Fibroblast of lung (primary cell): ENCODE measurements at regions not wholly inside any gene's neighbourhood (a gene's known extent, or its start where the extent isn't known, plus 50 kb on each side); places are given as distances from the start of the nearest gene placed in this dataset.
A peak's percentile ranks its signal among the peaks of the same experiment; 100 is the strongest.
"Not testable (repeated sequence)": the region's sequence is repeated elsewhere in the genome, so short reads cannot be mapped to it uniquely, and the experiment has no call there.

Experiments used
- DNase-seq, 2 donors: peaks; one replicate each; pipeline versions ENCODE4 v3.0.0 to v3.0.0-alpha.2; 2010; ENCODE audit warnings: low read depth in 2 of 2
- H2AFZ ChIP-seq: 2 replicates; pipeline ENCODE4 v1.5.1; 2012; ENCODE audit warnings: low read length, control low read depth, inconsistent platforms
- H3K27ac ChIP-seq: 2 replicates; pipeline ENCODE4 v1.5.1; 2011; ENCODE audit warnings: low read length, control low read depth; ENCODE audit not compliant: insufficient read depth
- H3K27me3 ChIP-seq: 2 replicates; pipeline ENCODE4 v1.5.1; 2011; ENCODE audit warnings: mild to moderate bottlenecking, low read length; ENCODE audit not compliant: control insufficient read depth, insufficient read depth
- H3K36me3 ChIP-seq: 2 replicates; pipeline ENCODE4 v1.5.1; 2011; ENCODE audit warnings: low read length; ENCODE audit not compliant: control insufficient read depth, insufficient read depth
- H3K4me1 ChIP-seq: 2 replicates; pipeline ENCODE4 v1.5.1; 2011; ENCODE audit warnings: low read length; ENCODE audit not compliant: control insufficient read depth, insufficient read depth; ENCODE audit errors: extremely low read depth
- H3K4me2 ChIP-seq: 2 replicates; pipeline ENCODE4 v1.5.1; 2011; ENCODE audit warnings: low read length, control low read depth; ENCODE audit not compliant: insufficient read depth; ENCODE audit errors: extremely low read depth
- H3K4me3 ChIP-seq, 4 experiments: fragments of 200-600 bp in 1 of 4; sonication (generic) in 1 of 4; replicated peaks in 1 of 4; 2 replicates each; pipeline ENCODE4 v1.5.1; 2011 to 2016; ENCODE audit warnings: low read length in 4 of 4, low read depth in 3 of 4, mild to moderate bottlenecking in 3 of 4, control low read depth in 2 of 4, inconsistent platforms in 1 of 4, mixed read lengths in 1 of 4; ENCODE audit not compliant: insufficient read depth in 1 of 4; ENCODE audit errors: control extremely low read depth in 1 of 4
- H3K79me2 ChIP-seq: 2 replicates; pipeline ENCODE4 v1.5.1; 2012; ENCODE audit warnings: mild to moderate bottlenecking, low read length, inconsistent platforms; ENCODE audit not compliant: control insufficient read depth, insufficient read depth
- H3K9ac ChIP-seq: 2 replicates; pipeline ENCODE4 v1.5.1; 2011; ENCODE audit warnings: mild to moderate bottlenecking, low read length, control low read depth; ENCODE audit not compliant: insufficient read depth
- H3K9me3 ChIP-seq: 2 replicates; pipeline ENCODE4 v1.5.1; 2012; ENCODE audit warnings: low read depth, low read length; ENCODE audit not compliant: control insufficient read depth, insufficient read depth
- H4K20me1 ChIP-seq: 2 replicates; pipeline ENCODE4 v1.5.1; 2011; ENCODE audit warnings: low read length; ENCODE audit not compliant: control insufficient read depth, insufficient read depth; ENCODE audit errors: extremely low read depth
- EZH2 ChIP-seq: IDR thresholded peaks from 2 replicates; pipeline ENCODE4 v1.5.1; 2012; ENCODE audit warnings: low read length, control low read depth, mild to moderate bottlenecking; ENCODE audit errors: missing control alignments
- TF ChIP-seq, protein P1 (sequence below), 2 donors: IDR thresholded peaks in 1 of 2; conservative IDR thresholded peaks in 1 of 2; 1 replicate in 1 of 2; 2 replicates in 1 of 2; pipeline ENCODE4 v1.5.1; 2011 to 2012; ENCODE audit warnings: low read length in 2 of 2, control low read depth in 1 of 2, inconsistent platforms in 1 of 2, low read depth in 1 of 2, mild to moderate bottlenecking in 1 of 2

GRCh38 chr12:58425481-58426392, 484.4 kb downstream of the ATP23 start:
- TF ChIP-seq, protein P1, sequence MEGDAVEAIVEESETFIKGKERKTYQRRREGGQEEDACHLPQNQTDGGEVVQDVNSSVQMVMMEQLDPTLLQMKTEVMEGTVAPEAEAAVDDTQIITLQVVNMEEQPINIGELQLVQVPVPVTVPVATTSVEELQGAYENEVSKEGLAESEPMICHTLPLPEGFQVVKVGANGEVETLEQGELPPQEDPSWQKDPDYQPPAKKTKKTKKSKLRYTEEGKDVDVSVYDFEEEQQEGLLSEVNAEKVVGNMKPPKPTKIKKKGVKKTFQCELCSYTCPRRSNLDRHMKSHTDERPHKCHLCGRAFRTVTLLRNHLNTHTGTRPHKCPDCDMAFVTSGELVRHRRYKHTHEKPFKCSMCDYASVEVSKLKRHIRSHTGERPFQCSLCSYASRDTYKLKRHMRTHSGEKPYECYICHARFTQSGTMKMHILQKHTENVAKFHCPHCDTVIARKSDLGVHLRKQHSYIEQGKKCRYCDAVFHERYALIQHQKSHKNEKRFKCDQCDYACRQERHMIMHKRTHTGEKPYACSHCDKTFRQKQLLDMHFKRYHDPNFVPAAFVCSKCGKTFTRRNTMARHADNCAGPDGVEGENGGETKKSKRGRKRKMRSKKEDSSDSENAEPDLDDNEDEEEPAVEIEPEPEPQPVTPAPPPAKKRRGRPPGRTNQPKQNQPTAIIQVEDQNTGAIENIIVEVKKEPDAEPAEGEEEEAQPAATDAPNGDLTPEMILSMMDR (conservative IDR thresholded peaks at IDR 0.05 in 1 of 2, IDR thresholded peaks at IDR 0.05 in 1 of 2; ENCODE audit: low read depth in 1 of 2, low read length in 2 of 2) = no peak
- TF ChIP-seq EZH2 = no peak
- Histone ChIP-seq H3K79me2 (no peaks in the 10 kb centered on the region), H4K20me1 (no peaks in the 10 kb centered on the region), H3K27ac (peak overlapping the region; percentile 92), H3K27me3 (no peaks in the 10 kb centered on the region), H2AFZ (peak overlapping the region; percentile 49), H3K4me3 (peak overlapping the region in 1 of 4 experiments; percentile 1), H3K4me1 (peaks cover 23% of the 10 kb centered on the region), H3K4me2 (peak overlapping the region; percentile 64), H3K9ac (no peak overlapping the region), H3K36me3 (no peaks in the 10 kb centered on the region), H3K9me3 (no peaks in the 10 kb centered on the region)
- peak; percentile 95 to 97 for DNase-seq

DNA sequence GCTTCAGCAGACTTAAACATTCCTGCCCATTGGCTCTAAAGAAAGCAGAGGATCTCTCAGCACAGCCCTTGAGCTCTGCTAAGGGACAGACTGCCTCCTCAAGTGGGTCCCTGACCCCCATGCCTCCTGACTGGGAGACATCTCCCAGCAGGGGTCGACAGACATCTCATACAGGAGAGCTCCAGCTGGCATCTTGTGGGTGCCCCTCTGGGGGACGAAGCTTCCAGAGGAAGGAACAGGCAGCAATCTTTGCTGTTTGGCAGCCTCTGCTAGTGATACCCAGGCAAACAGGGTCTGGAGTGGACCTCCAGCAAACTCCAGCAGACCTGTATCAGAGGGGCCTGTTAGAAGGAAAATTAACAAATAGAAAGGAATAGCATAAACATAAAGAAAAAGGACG, 485.1 kb downstream of the ATP23 start:
- DNase-seq, H3K9me3 ChIP-seq, H3K4me3 ChIP-seq, H3K4me2 ChIP-seq, H3K9ac ChIP-seq, H3K79me2 ChIP-seq, H4K20me1 ChIP-seq, H3K27me3 ChIP-seq, H2AFZ ChIP-seq, H3K36me3 ChIP-seq: not testable (repeated sequence)
- H3K4me1 ChIP-seq = peaks cover 23% of the 10 kb centered on the region
- H3K27ac ChIP-seq = peak overlapping the region; percentile 92

- peaks cover 5% of the 10 kb centered on the region for H3K4me1 ChIP-seq
These were observed 486.3 kb downstream of the LRIG3 start for GRCh38 chr12:58433959-58434358.

More at GRCh38 chr12:58433959-58434358, 486.3 kb downstream of the LRIG3 start:
- TF ChIP-seq, protein P1 (conservative IDR thresholded peaks at IDR 0.05 in 1 of 2, IDR thresholded peaks at IDR 0.05 in 1 of 2; ENCODE audit: low read depth in 1 of 2, low read length in 2 of 2) = no peak
- no peak for TF ChIP-seq EZH2
- H4K20me1 ChIP-seq = no peaks in the 10 kb centered on the region
- no peaks in the 10 kb centered on the region for H3K27me3 ChIP-seq
- peak overlapping the region; percentile 25 for H3K4me2 ChIP-seq
- no peak overlapping the region for H3K27ac ChIP-seq
- no peaks in the 10 kb centered on the region for H3K36me3 ChIP-seq
- H3K9me3 ChIP-seq = no peaks in the 10 kb centered on the region
- DNase-seq = peak; percentile 39 to 62
- no peaks in the 10 kb centered on the region for H3K79me2 ChIP-seq
- no peak overlapping the region for H3K4me3 ChIP-seq
- no peak overlapping the region for H2AFZ ChIP-seq
- H3K9ac ChIP-seq = no peak overlapping the region
